WTC11 (cell line): ENCODE measurements at regions not wholly inside any gene's neighbourhood (a gene's known extent, or its start where the extent isn't known, plus 50 kb on each side); places are given as distances from the start of the nearest gene placed in this dataset.

Experiments used
- ATAC-seq: fragments of 200-7000 bp; cut with Tn5 transposase; 2 replicates; pipeline ENCODE4 v1.10.0; 2021; ENCODE audit warnings: mild to moderate bottlenecking, moderate library complexity
- CTCF ChIA-PET: fragments of 300-600 bp; sonication (Branson Sonifier 250); formaldehyde crosslinking; loops from one replicate; lab custom pipeline; 2021; ENCODE audit warnings: antibody characterized with exemption; lab: Charles Lee
- POLR2A ChIA-PET: fragments of 350-600 bp; sonication (Branson Sonifier 250); formaldehyde crosslinking; loops from one replicate; lab custom pipeline; 2021; ENCODE audit warnings: antibody characterized with exemption; lab: Charles Lee
- DNase-seq: peaks from one replicate; pipeline ENCODE4 v3.0.0; 2021; ENCODE audit warnings: low spot score
- H3K27ac Mint-ChIP-seq: 2 replicates; pipeline ENCODE4 v1.8.0; 2021; ENCODE audit warnings: mixed read lengths
- H3K27me3 Mint-ChIP-seq: 2 replicates; pipeline ENCODE4 v1.8.0; 2021; ENCODE audit warnings: low read depth, mild to moderate bottlenecking, moderate library complexity, mixed read lengths
- H3K36me3 Mint-ChIP-seq: 2 replicates; pipeline ENCODE4 v1.8.0; 2021; ENCODE audit warnings: mixed read lengths
- H3K4me1 Mint-ChIP-seq: 2 replicates; pipeline ENCODE4 v1.8.0; 2022; ENCODE audit warnings: mixed read lengths
- H3K4me3 Mint-ChIP-seq: 2 replicates; pipeline ENCODE4 v1.8.0; 2021; ENCODE audit warnings: mild to moderate bottlenecking, moderate library complexity, mixed read lengths
- H3K9me3 Mint-ChIP-seq: 2 replicates; pipeline ENCODE4 v1.8.0; 2021; ENCODE audit warnings: mixed read lengths
- EMX1 ChIP-seq: fragments of 250-450 bp; sonication (Bioruptor Pico); IDR thresholded peaks from 2 replicates; pipeline ENCODE4 v1.8.0; 2021; ENCODE audit warnings: mild to moderate bottlenecking
- ESRRA ChIP-seq: sonication (generic); formaldehyde crosslinking; IDR thresholded peaks from 2 replicates; pipeline ENCODE4 v1.8.1; 2022; ENCODE audit warnings: mild to moderate bottlenecking, missing genetic modification reagents, borderline replicate concordance
- GABPB1 ChIP-seq: sonication (generic); formaldehyde crosslinking; IDR thresholded peaks from 2 replicates; pipeline ENCODE4 v1.8.1; 2023; ENCODE audit warnings: mild to moderate bottlenecking, missing genetic modification reagents
- HMGA2 ChIP-seq: fragments of 250-450 bp; sonication (Bioruptor Pico); IDR thresholded peaks from 2 replicates; pipeline ENCODE4 v1.4.0; 2021; ENCODE audit warnings: mild to moderate bottlenecking, moderate library complexity
- NFATC4 ChIP-seq: fragments of 250-450 bp; sonication (Bioruptor Pico); IDR thresholded peaks from 2 replicates; pipeline ENCODE4 v1.9.0; 2021; ENCODE audit warnings: mild to moderate bottlenecking
- NR2C2 ChIP-seq: sonication (generic); formaldehyde crosslinking; IDR thresholded peaks from 2 replicates; pipeline ENCODE4 v1.8.0; 2022; ENCODE audit warnings: mild to moderate bottlenecking, missing genetic modification reagents
- SMAD3 ChIP-seq: sonication (generic); formaldehyde crosslinking; IDR thresholded peaks from 2 replicates; pipeline ENCODE4 v1.8.0; 2022; ENCODE audit warnings: missing genetic modification reagents, mild to moderate bottlenecking, borderline replicate concordance
- SOX15 ChIP-seq: fragments of 250-450 bp; sonication (Bioruptor Pico); IDR thresholded peaks from 2 replicates; pipeline ENCODE4 v1.9.0; 2021; ENCODE audit warnings: mild to moderate bottlenecking
- TEAD4 ChIP-seq: sonication (generic); formaldehyde crosslinking; IDR thresholded peaks from 2 replicates; pipeline ENCODE4 v1.8.0; 2022; ENCODE audit warnings: mild to moderate bottlenecking, missing genetic modification reagents
- ZBTB21 ChIP-seq: sonication (generic); formaldehyde crosslinking; IDR thresholded peaks from 2 replicates; pipeline ENCODE4 v1.8.1; 2023; ENCODE audit warnings: mild to moderate bottlenecking, missing genetic modification reagents, borderline replicate concordance
- ZNF219 ChIP-seq: sonication (generic); formaldehyde crosslinking; IDR thresholded peaks from 2 replicates; pipeline ENCODE4 v1.8.0; 2023; ENCODE audit warnings: missing genetic modification reagents, mild to moderate bottlenecking, borderline replicate concordance
- ZNF232 ChIP-seq: sonication (generic); formaldehyde crosslinking; IDR thresholded peaks from 2 replicates; pipeline ENCODE4 v1.8.0; 2022; ENCODE audit warnings: mild to moderate bottlenecking, missing genetic modification reagents
- ZNF423 ChIP-seq: fragments of 250-450 bp; sonication (Bioruptor Pico); IDR thresholded peaks from 2 replicates; pipeline ENCODE4 v2.1.2; 2022; ENCODE audit warnings: mild to moderate bottlenecking, moderate library complexity
- ZNF425 ChIP-seq: fragments of 250-450 bp; sonication (Bioruptor Pico); conservative IDR thresholded peaks from 2 replicates; pipeline ENCODE4 v1.9.0; 2021; ENCODE audit warnings: mild to moderate bottlenecking
- TF ChIP-seq, protein P1 (sequence below): sonication (generic); formaldehyde crosslinking; IDR thresholded peaks from 2 replicates; pipeline ENCODE4 v1.8.0; 2023; ENCODE audit warnings: missing genetic modification reagents
- TF ChIP-seq, protein P2 (sequence below): sonication (generic); formaldehyde crosslinking; IDR thresholded peaks from 2 replicates; pipeline ENCODE4 v1.8.1; 2023; ENCODE audit warnings: mild to moderate bottlenecking, missing genetic modification reagents
- TF ChIP-seq, protein P3 (sequence below): sonication (generic); formaldehyde crosslinking; IDR thresholded peaks from 2 replicates; pipeline ENCODE4 v1.8.1; 2022; ENCODE audit warnings: low read depth, missing genetic modification reagents, borderline replicate concordance
- TF ChIP-seq, protein P4 (sequence below): sonication (generic); formaldehyde crosslinking; IDR thresholded peaks from 2 replicates; pipeline ENCODE4 v1.8.1; 2023; ENCODE audit warnings: mild to moderate bottlenecking, missing genetic modification reagents
- TF ChIP-seq, protein P5 (sequence below): sonication (generic); formaldehyde crosslinking; IDR thresholded peaks from 2 replicates; pipeline ENCODE4 v1.8.1; 2022; ENCODE audit warnings: missing genetic modification reagents, borderline replicate concordance

DNA sequence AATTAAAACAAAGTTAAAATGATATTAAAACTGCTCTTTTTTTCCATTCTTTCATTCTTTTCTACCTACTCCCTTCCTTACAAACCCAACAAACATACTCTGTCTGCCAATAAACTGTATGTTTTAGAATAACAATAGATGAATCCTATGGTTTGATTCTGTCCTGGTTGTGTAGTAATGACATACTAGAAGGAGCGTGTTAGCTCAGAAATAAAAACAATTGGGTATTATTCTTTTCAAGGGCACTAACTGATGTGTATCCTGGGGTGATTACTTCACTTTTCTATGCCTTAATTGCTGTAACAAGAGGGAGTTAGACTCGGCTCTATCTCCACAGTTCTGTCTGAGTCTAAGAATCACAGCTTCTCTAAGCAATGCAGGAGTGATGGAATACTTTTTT, 194.4 kb downstream of the GIPC2 start:
- POLR2A ChIA-PET: no interaction called here
- ATAC-seq (no peak), DNase-seq (no peak)
- no peak overlapping the region for H3K4me3 Mint-ChIP-seq
- CTCF ChIA-PET: no interaction called here
- H3K4me1 Mint-ChIP-seq: peaks cover 15% of the 10 kb centered on the region
- peaks cover 10% of the 10 kb centered on the region for H3K9me3 Mint-ChIP-seq
- peaks cover 80% of the 10 kb centered on the region for H3K27me3 Mint-ChIP-seq
- no peak overlapping the region for H3K27ac Mint-ChIP-seq
- TF ChIP-seq TEAD4 (CRISPR knock-in tag): no peak
- TF ChIP-seq NR2C2 (CRISPR knock-in tag): no peak
- no peak for TF ChIP-seq GABPB1 (CRISPR knock-in tag)
- TF ChIP-seq, protein P1, sequence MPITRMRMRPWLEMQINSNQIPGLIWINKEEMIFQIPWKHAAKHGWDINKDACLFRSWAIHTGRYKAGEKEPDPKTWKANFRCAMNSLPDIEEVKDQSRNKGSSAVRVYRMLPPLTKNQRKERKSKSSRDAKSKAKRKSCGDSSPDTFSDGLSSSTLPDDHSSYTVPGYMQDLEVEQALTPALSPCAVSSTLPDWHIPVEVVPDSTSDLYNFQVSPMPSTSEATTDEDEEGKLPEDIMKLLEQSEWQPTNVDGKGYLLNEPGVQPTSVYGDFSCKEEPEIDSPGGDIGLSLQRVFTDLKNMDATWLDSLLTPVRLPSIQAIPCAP (CRISPR knock-in tag): no peak
- TF ChIP-seq, protein P2, sequence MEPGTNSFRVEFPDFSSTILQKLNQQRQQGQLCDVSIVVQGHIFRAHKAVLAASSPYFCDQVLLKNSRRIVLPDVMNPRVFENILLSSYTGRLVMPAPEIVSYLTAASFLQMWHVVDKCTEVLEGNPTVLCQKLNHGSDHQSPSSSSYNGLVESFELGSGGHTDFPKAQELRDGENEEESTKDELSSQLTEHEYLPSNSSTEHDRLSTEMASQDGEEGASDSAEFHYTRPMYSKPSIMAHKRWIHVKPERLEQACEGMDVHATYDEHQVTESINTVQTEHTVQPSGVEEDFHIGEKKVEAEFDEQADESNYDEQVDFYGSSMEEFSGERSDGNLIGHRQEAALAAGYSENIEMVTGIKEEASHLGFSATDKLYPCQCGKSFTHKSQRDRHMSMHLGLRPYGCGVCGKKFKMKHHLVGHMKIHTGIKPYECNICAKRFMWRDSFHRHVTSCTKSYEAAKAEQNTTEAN (CRISPR knock-in tag): no peak
- TF ChIP-seq ZNF219: no peak
- no peak for TF ChIP-seq HMGA2 (CRISPR knock-in tag)
- TF ChIP-seq ESRRA (CRISPR knock-in tag): no peak
- TF ChIP-seq, protein P3, sequence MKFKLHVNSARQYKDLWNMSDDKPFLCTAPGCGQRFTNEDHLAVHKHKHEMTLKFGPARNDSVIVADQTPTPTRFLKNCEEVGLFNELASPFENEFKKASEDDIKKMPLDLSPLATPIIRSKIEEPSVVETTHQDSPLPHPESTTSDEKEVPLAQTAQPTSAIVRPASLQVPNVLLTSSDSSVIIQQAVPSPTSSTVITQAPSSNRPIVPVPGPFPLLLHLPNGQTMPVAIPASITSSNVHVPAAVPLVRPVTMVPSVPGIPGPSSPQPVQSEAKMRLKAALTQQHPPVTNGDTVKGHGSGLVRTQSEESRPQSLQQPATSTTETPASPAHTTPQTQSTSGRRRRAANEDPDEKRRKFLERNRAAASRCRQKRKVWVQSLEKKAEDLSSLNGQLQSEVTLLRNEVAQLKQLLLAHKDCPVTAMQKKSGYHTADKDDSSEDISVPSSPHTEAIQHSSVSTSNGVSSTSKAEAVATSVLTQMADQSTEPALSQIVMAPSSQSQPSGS (CRISPR knock-in tag): no peak
- no peak for TF ChIP-seq ZNF232
- TF ChIP-seq, protein P4, sequence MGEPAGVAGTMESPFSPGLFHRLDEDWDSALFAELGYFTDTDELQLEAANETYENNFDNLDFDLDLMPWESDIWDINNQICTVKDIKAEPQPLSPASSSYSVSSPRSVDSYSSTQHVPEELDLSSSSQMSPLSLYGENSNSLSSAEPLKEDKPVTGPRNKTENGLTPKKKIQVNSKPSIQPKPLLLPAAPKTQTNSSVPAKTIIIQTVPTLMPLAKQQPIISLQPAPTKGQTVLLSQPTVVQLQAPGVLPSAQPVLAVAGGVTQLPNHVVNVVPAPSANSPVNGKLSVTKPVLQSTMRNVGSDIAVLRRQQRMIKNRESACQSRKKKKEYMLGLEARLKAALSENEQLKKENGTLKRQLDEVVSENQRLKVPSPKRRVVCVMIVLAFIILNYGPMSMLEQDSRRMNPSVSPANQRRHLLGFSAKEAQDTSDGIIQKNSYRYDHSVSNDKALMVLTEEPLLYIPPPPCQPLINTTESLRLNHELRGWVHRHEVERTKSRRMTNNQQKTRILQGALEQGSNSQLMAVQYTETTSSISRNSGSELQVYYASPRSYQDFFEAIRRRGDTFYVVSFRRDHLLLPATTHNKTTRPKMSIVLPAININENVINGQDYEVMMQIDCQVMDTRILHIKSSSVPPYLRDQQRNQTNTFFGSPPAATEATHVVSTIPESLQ (CRISPR knock-in tag): no peak
- no peak for TF ChIP-seq ZNF423 (CRISPR knock-in tag)
- TF ChIP-seq NFATC4 (CRISPR knock-in tag): no peak
- TF ChIP-seq ZBTB21 (CRISPR knock-in tag): no peak
- no peak for TF ChIP-seq ZNF425 (CRISPR knock-in tag)
- no peak for TF ChIP-seq EMX1 (CRISPR knock-in tag)
- TF ChIP-seq SMAD3 (CRISPR knock-in tag): no peak
- TF ChIP-seq SOX15 (CRISPR knock-in tag): no peak
- TF ChIP-seq, protein P5, sequence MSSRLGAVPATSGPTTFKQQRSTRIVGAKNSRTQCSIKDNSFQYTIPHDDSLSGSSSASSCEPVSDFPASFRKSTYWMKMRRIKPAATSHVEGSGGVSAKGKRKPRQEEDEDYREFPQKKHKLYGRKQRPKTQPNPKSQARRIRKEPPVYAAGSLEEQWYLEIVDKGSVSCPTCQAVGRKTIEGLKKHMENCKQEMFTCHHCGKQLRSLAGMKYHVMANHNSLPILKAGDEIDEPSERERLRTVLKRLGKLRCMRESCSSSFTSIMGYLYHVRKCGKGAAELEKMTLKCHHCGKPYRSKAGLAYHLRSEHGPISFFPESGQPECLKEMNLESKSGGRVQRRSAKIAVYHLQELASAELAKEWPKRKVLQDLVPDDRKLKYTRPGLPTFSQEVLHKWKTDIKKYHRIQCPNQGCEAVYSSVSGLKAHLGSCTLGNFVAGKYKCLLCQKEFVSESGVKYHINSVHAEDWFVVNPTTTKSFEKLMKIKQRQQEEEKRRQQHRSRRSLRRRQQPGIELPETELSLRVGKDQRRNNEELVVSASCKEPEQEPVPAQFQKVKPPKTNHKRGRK (CRISPR knock-in tag): no peak
- H3K36me3 Mint-ChIP-seq: peaks cover 3% of the 10 kb centered on the region; the same call in 1 of the 2 replicates
